AG04450 (cell line): ENCODE measurements at regions not wholly inside any gene's neighbourhood (a gene's known extent, or its start where the extent isn't known, plus 50 kb on each side); places are given as distances from the start of the nearest gene placed in this dataset.

Experiments used
- CTCF ChIA-PET: fragments of 300-600, 350-600 bp; formaldehyde crosslinking; extraction: SDS; loops from one replicate; lab custom pipeline; 2022; ENCODE audit warnings: antibody characterized with exemption, inconsistent platforms; lab: Charles Lee
- POLR2A ChIA-PET: fragments of 350-600 bp; formaldehyde crosslinking; extraction: SDS; loops from one replicate; lab custom pipeline; 2021; ENCODE audit warnings: antibody characterized with exemption, inconsistent platforms; lab: Yijun Ruan, JAX
- DNase-seq: peaks from one replicate; pipeline ENCODE4 v3.0.0-alpha.2; 2011; ENCODE audit warnings: low read depth, low spot score
- H3K27ac ChIP-seq: one replicate; pipeline ENCODE4 v1.5.1; 2012; ENCODE audit warnings: low read depth, low read length, control low read depth
- H3K27me3 ChIP-seq: one replicate; pipeline ENCODE4 v1.6.0; 2012; ENCODE audit warnings: low read length; ENCODE audit not compliant: control insufficient read depth, insufficient read depth
- H3K4me3 ChIP-seq: 2 replicates; pipeline ENCODE4 v1.5.1; 2011; ENCODE audit warnings: mild to moderate bottlenecking, low read depth, low read length, control low read depth
- H3K9me3 ChIP-seq: 2 replicates; pipeline ENCODE4 v1.5.1; 2012; ENCODE audit warnings: low read length; ENCODE audit not compliant: control insufficient read depth, insufficient read depth
- TF ChIP-seq, protein P1 (sequence below): IDR thresholded peaks from 2 replicates; pipeline ENCODE4 v1.5.1; 2011; ENCODE audit warnings: low read depth, low read length, control low read depth, inconsistent platforms

DNA sequence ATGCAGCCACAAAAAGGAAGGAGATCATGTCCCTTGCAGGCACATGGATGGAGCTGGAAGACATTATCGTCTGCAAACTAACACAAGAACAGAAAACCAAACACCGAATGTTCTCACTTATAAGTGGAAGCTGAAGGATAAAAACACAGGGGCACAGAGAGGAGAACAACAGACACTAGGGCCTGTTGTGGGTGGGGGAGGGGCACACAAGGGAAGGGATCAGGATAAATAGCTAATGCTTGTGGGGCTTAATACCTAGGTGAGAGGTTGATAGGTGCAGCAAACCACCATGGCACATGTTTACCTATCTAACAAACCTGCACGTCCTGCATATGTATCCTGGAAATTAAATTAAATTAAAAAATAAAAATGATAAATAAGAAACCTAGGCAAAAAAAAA is 969.9 kb downstream of the TTLL7 start:
- ChIA-PET POLR2A (no interaction called here), CTCF (no interaction called here)
- no peak for DNase-seq
- Histone ChIP-seq H3K9me3 (no peaks in the 10 kb centered on the region), H3K27me3 (no peaks in the 10 kb centered on the region), H3K4me3 (no peak overlapping the region), H3K27ac (no peak overlapping the region)
- TF ChIP-seq, protein P1, sequence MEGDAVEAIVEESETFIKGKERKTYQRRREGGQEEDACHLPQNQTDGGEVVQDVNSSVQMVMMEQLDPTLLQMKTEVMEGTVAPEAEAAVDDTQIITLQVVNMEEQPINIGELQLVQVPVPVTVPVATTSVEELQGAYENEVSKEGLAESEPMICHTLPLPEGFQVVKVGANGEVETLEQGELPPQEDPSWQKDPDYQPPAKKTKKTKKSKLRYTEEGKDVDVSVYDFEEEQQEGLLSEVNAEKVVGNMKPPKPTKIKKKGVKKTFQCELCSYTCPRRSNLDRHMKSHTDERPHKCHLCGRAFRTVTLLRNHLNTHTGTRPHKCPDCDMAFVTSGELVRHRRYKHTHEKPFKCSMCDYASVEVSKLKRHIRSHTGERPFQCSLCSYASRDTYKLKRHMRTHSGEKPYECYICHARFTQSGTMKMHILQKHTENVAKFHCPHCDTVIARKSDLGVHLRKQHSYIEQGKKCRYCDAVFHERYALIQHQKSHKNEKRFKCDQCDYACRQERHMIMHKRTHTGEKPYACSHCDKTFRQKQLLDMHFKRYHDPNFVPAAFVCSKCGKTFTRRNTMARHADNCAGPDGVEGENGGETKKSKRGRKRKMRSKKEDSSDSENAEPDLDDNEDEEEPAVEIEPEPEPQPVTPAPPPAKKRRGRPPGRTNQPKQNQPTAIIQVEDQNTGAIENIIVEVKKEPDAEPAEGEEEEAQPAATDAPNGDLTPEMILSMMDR: no peak

DNA sequence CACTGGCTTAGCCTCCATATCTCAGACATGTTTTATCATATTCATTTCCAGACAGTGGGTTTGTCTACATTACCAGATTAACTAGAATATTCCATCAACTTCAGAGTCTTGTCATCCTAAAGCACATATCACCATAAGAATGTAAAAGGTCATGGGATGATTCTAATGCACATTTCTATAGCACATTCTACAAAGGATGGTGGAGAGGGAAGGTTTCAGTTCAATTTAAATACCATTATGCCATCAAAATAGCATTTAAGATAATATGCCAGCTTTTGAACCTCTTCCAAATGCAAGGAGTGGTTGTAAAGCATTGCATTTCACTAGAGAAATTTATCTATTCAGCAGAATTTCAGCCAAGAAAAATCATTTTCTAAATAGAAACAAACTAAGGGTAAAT is 970.5 kb downstream of the TTLL7 start:
- ChIA-PET CTCF (no interaction called here), POLR2A (no interaction called here)
- DNase-seq: no peak
- no peak overlapping the region for H3K27ac ChIP-seq
- TF ChIP-seq, protein P1: no peak
- no peak overlapping the region for H3K4me3 ChIP-seq
- H3K27me3 ChIP-seq: no peaks in the 10 kb centered on the region
- H3K9me3 ChIP-seq: no peaks in the 10 kb centered on the region

DNA sequence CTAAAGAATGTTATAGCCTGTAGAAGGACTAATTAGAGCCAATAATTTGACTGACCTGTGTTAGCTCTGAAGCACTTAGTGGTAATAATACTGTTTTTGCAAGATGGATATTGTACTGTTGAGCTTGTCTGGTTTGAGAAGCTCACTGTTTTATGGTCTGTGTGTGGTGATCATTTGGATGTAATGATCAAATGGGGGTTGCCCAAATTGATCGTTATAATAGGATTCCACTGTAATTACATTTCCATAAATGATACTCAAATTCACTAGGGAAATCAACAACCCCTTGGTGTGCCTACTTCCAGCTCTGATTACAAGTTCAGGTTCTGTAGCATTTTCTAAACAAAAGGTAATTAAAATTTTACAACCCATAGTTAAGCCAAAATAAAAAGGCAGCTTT is 971.4 kb downstream of the TTLL7 start:
- CTCF ChIA-PET: no interaction called here
- Histone ChIP-seq H3K27me3 (no peaks in the 10 kb centered on the region), H3K27ac (no peak overlapping the region), H3K4me3 (no peak overlapping the region), H3K9me3 (no peaks in the 10 kb centered on the region)
- POLR2A ChIA-PET: no interaction called here
- no peak for DNase-seq
- TF ChIP-seq, protein P1: no peak

DNA sequence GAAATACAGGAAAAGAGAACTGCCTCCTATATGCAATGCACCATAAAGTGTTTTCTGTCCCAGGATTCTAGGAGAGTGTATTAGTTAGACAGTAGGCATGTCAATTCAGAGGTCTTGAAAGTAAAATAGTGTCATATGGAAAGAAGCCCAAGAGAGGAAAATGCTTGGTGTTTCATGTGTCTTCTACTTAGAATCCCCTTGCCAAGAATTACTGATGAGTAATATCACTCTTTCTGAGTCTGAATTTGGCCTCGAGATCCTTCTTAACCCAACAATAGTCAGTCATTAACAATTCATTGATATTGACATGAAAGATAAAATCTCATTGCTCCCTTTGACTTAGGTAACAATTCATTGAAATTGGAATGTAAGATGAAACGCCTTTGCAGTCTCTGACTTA is 972.2 kb downstream of the TTLL7 start:
- ChIA-PET CTCF (no interaction called here), POLR2A (no interaction called here)
- Histone ChIP-seq H3K9me3 (no peaks in the 10 kb centered on the region), H3K4me3 (no peak overlapping the region), H3K27me3 (no peaks in the 10 kb centered on the region), H3K27ac (no peak overlapping the region)
- no peak for DNase-seq
- TF ChIP-seq, protein P1: no peak

DNA sequence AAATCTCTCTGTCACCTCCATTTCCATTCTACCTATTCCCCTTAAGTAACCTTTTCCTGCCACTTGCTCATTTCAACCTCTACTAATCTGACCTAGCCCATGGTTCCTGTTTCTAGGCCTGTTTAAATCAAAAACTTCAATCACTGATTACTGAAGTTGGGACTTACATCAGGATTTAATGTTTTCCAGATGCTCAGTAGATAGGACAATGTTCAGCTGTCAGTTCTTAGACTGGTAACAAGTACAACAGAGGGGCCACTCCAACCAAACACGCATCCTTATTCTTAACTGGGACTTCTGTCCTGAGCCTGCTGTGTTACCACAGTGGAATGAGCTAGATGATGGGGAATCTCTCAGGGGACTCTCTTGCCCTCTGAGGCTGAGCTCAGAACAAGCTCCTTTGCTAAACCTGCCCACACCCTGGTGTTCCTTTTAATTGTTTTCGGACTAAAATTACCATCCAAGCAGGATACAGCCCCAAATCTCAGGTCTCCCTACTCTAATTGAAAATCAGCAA is 974.6 kb downstream of the TTLL7 start:
- POLR2A ChIA-PET: no interaction called here
- Histone ChIP-seq H3K9me3 (no peaks in the 10 kb centered on the region), H3K27me3 (no peaks in the 10 kb centered on the region), H3K4me3 (no peak overlapping the region), H3K27ac (no peak overlapping the region)
- no peak for DNase-seq
- TF ChIP-seq, protein P1: no peak
- CTCF ChIA-PET: no interaction called here
